ENCODE measurements at regions not wholly inside any gene's neighbourhood (a gene's known extent, or its start where the extent isn't known, plus 50 kb on each side); places are given as distances from the start of the nearest gene placed in this dataset.

GRCh38 chr14:84535976-84536375, 994.0 kb upstream of the FLRT2 start:
- no peak overlapping the region for H3K4me3 Mint-ChIP-seq
- no peaks in the 10 kb centered on the region for H3K36me3 Mint-ChIP-seq
- Histone ChIP-seq H3K4me1 (ENCODE audit: control insufficient read depth in 1 of 2, insufficient read depth in 2 of 2, low read length in 2 of 2) (no peaks in the 10 kb centered on the region), H3K9me3 (replicated peaks in 1 of 2; ENCODE audit: control insufficient read depth in 1 of 2, insufficient read depth in 1 of 2, low read length in 2 of 2) (no peaks in the 10 kb centered on the region), H2AFZ (ENCODE audit: insufficient read depth, low read depth, low read length, poor library complexity, severe bottlenecking) (no peak overlapping the region), H3K4me3 (replicated peaks in 1 of 3; ENCODE audit: low read depth in 2 of 3, low read length in 3 of 3) (no peak overlapping the region), H3K79me2 (ENCODE audit: insufficient read depth, low read length) (no peaks in the 10 kb centered on the region), H3K36me3 (replicated peaks in 1 of 2; ENCODE audit: control insufficient read depth in 1 of 2, insufficient read depth in 2 of 2, low read length in 2 of 2) (no peaks in the 10 kb centered on the region), H3K27ac (ENCODE audit: low read depth in 1 of 2, low read length in 2 of 2) (no peak overlapping the region), H3K4me2 (replicated peaks; ENCODE audit: extremely low read depth, low read length, poor library complexity, severe bottlenecking) (no peak overlapping the region), H3K27me3 (ENCODE audit: control insufficient read depth in 2 of 2, insufficient read depth in 2 of 2, low read length in 2 of 2) (no peaks in the 10 kb centered on the region), H3K9ac (ENCODE audit: insufficient read depth, low read length, poor library complexity, severe bottlenecking) (no peak overlapping the region), H4K20me1 (ENCODE audit: insufficient read depth, low read length) (no peaks in the 10 kb centered on the region)
- WGBS (ENCODE audit: insufficient coverage), result no CpG with 5 or more reads among the region's 1 CpG
- no peak for DNase-seq
- intact Hi-C loops (cut with micrococcal nuclease), result no loop called here
- TF ChIP-seq CTCF (IDR thresholded peaks at IDR 0.05), result no peak
- H3K27me3 Mint-ChIP-seq (ENCODE audit: low read depth in 3 of 3), result peaks cover 0 to 2% (median 0%) of the 10 kb centered on the region in 3 donors
- no peak overlapping the region for H3K27ac Mint-ChIP-seq
- peaks cover 0 to 3% (median 0%) of the 10 kb centered on the region in 7 donors for H3K9me3 Mint-ChIP-seq
- no peaks in the 10 kb centered on the region for H3K4me1 Mint-ChIP-seq

GRCh38 chr14:84541018-84541417, 988.9 kb upstream of the FLRT2 start:
- H3K4me3 Mint-ChIP-seq, result no peak overlapping the region
- no peak overlapping the region for H3K4me3 ChIP-seq (replicated peaks in 1 of 3; ENCODE audit: low read depth in 2 of 3, low read length in 3 of 3)
- H3K9me3 ChIP-seq (replicated peaks in 1 of 2; ENCODE audit: control insufficient read depth in 1 of 2, insufficient read depth in 1 of 2, low read length in 2 of 2), result no peaks in the 10 kb centered on the region
- no peaks in the 10 kb centered on the region for H4K20me1 ChIP-seq (ENCODE audit: insufficient read depth, low read length)
- no peak for TF ChIP-seq CTCF (IDR thresholded peaks at IDR 0.05)
- no peak overlapping the region for H3K9ac ChIP-seq (ENCODE audit: insufficient read depth, low read length, poor library complexity, severe bottlenecking)
- no CpG with 5 or more reads among the region's 2 CpGs for WGBS (ENCODE audit: insufficient coverage)
- H3K27ac Mint-ChIP-seq, result no peak overlapping the region
- DNase-seq, result no peak
- no peaks in the 10 kb centered on the region for H3K27me3 ChIP-seq (ENCODE audit: control insufficient read depth in 2 of 2, insufficient read depth in 2 of 2, low read length in 2 of 2)
- no peaks in the 10 kb centered on the region for H3K36me3 Mint-ChIP-seq
- H3K4me2 ChIP-seq (replicated peaks; ENCODE audit: extremely low read depth, low read length, poor library complexity, severe bottlenecking), result no peak overlapping the region
- no peaks in the 10 kb centered on the region for H3K4me1 Mint-ChIP-seq
- no peaks in the 10 kb centered on the region for H3K4me1 ChIP-seq (ENCODE audit: control insufficient read depth in 1 of 2, insufficient read depth in 2 of 2, low read length in 2 of 2)
- H3K27ac ChIP-seq (ENCODE audit: low read depth in 1 of 2, low read length in 2 of 2), result no peak overlapping the region
- H3K9me3 Mint-ChIP-seq, result no peaks in the 10 kb centered on the region
- intact Hi-C loops (cut with micrococcal nuclease), result no loop called here
- H3K79me2 ChIP-seq (ENCODE audit: insufficient read depth, low read length), result no peaks in the 10 kb centered on the region
- H2AFZ ChIP-seq (ENCODE audit: insufficient read depth, low read depth, low read length, poor library complexity, severe bottlenecking), result no peak overlapping the region
- H3K27me3 Mint-ChIP-seq (ENCODE audit: low read depth in 3 of 3), result no peaks in the 10 kb centered on the region
- no peaks in the 10 kb centered on the region for H3K36me3 ChIP-seq (replicated peaks in 1 of 2; ENCODE audit: control insufficient read depth in 1 of 2, insufficient read depth in 2 of 2, low read length in 2 of 2)

Measured in CD14-positive monocyte (primary cell).